ENCODE measurements at regions not wholly inside any gene's neighbourhood (a gene's known extent, or its start where the extent isn't known, plus 50 kb on each side); places are given as distances from the start of the nearest gene placed in this dataset.

DNA sequence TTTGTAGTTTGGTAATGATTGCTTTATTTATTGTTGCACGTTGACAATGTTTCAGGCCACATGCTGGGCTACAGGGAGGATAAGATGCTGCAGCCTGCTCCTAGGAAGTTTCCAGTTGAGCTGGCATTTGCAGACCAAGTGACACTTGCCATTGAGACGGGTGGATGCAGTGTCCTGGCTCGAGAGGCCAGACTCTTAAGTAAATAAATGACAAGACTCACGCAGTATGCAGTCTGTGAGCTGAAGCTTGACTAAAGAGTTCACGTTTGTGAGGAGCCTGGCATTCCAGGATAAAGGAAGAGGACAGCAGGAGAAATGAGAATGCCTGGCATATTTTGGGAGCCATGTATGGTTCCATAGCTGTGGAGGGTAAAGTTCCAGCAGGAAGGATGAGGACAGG, 105.8 kb downstream of the BAMBI start:
- no peak for DNase-seq (ENCODE audit: low spot score)

DNA sequence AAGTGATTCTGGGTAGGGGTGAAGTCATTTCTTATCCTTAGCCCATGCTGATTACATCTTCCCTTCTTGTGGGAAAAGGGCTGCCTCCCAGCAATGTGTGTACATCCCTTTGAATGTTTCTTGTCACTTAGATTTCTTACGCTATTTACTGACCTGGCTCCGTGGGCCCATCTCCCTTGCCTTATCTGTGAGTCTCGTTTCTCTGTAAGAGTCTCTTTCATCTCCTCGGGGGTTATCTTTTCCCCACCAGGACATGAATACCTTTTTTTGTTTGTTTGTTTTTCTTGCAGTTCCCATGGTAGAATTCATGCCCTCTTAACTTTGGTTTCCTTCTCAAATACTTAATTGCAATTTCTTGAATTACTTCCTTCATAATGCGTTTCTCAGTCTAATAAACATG, 107.7 kb downstream of the BAMBI start:
- DNase-seq (ENCODE audit: low spot score) = no peak

DNA sequence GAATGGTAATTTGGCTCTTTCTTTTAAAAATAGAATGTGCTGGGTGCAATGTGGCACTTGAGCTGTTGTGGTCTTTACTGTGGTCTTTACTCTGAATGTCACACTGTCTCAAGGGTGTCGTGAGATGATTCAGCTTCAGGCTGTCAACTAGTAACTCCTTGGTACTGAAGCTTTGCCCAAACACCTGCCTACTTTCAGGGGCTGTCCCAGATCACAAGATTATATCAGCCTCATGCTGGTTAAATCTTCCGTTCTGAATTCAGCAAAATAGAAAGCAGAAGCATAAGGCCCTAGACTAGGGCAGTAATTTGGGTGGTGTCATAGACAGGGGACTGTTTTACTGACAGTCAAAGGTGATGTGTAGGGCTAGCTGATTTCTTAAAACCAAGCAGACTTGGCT, 110.9 kb downstream of the BAMBI start:
- no peak for DNase-seq (ENCODE audit: low spot score)

DNA sequence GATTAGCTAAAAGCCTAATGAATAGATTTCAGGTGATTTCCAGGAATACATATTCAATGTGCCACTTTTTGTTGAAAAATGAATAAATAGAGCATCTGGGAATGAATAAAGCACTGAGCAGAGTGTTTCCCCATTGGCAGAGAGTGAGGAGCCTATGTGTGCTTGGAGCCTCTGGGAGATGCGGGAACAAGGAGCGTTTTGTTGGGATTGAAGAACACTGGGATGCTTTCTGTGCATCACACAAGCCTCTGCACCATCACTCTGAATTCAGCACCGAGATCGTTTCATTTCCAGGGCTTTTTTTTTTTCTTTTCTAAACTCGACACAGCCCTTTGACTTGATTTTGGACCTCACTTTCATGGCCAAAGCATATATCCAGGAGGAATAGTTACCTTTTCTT, 111.4 kb downstream of the BAMBI start:
- no peak for DNase-seq (ENCODE audit: low spot score)

DNA sequence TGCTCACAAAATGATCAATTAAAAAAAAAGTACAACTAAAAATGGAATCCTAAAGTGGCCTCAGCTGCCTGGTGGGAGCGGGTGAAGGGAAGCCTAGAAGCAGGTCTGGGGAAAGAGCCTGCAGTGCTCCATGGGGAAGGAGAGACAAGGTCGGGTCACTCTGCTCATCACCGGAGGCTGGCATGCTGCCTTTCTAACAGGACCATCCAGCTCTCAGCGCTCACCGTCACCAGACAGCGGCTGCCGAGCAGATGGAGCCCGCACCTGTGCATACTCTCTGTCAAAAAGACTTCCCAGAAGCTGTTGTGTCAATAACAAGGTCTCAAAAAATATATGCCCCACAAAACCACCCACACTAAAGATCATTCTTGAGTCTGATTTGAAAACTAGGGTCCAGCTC, 112.8 kb downstream of the BAMBI start:
- DNase-seq (ENCODE audit: low spot score) = no peak

DNA sequence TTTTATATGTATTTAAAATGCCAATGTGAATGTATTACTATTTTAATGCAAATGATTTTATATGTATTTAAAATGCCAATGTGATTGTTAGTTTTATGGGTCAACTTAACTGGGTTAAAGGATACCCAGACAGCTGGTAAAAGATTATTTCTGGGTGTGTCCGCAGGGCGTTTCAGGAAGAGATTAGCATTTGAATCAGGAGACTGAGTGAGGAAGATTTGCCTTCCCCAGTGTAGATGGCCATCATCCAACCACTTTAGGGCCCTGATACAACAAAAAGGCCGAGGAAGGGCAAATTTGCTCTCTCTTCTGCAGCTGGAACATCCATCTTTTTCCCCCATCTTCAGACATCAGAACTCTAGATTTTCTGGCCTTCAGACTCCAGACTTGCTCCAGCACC, 116.2 kb downstream of the BAMBI start:
- DNase-seq (ENCODE audit: low spot score) = no peak

DNA sequence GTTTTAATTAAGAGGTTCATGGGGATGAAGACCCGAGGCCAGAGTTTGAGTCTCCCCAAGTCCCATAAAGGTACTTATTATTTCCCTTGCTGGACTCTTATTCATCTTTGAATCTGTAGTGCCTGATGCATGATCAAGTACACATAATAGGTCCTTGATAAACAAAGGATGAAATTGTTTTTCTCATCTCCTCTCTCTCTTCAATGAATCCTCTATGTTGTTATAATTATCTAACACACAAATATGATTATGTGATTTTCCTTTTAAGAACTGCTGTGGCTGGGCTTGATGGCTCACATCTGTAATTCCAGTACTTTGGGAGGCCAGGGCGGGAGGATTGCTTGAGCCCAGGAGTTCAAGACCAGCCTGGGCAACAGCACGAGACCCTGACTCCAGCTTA, 117.7 kb downstream of the BAMBI start:
- DNase-seq (ENCODE audit: low spot score) = no peak

DNA sequence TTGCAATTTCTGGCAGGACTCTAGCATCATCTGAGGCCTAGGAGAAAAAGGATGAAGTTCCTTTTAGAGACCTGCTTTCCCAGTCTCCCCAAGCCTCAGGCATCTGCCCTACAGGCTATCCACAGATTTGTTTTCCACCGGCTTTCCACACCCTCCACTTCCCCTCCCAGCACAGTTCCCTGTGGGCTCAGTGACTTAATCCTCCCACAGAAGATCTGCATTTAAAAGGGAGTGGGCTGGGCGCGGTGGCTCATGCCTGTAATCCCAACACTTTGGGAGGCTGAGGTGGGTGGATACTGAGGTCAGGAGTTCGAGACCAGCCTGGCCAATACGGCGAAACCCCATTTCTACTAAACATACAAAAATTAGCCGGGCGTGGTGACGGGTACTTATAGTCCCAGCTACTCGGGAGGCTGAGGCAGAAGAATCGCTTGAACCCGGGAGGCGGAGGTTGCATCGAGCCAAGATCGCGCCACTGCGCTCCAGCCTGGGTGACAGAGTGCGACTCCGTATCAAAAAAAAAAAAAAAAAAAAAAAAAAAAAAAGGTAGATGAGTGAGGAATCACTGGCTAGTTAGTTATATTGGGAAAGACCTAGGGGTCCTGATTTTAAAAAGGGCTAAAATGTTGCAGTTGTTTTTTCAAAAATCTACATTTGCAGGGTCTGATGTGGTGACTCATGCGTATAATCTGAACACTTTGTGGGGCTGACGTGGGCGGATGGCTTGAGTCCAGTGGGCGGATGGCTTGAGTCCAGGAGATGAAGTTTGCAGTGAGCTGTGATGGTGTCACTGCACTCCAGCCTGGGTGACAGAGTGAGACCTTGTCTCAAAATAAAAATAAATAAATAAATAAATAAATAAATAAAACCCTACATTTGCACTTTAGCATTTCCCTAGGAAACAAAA, 119.5 kb downstream of the BAMBI start:
- DNase-seq (ENCODE audit: low spot score) = peak; percentile 31

DNA sequence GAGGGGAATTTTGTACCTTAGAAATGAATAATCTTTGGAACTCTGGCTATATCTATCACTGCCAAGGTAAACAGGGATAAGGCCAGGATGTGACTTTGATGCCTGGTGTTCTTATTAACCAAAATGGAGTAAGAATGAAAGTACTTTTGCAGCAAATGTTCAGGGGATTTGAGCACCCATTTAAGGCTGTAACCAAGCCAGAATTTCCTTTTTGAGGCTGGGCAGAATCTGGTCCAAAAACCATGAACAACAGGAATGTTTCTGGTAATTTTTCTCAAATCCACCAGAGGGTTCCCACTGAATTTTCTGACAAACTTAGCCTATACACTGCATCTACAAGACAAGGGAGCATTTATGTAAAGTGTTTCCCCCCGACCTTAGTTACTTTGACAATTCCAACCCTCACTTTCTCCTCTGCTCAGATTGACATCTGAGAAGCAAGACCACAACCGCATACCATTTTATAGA, 120.6 kb downstream of the BAMBI start:
- no peak for DNase-seq (ENCODE audit: low spot score)

DNA sequence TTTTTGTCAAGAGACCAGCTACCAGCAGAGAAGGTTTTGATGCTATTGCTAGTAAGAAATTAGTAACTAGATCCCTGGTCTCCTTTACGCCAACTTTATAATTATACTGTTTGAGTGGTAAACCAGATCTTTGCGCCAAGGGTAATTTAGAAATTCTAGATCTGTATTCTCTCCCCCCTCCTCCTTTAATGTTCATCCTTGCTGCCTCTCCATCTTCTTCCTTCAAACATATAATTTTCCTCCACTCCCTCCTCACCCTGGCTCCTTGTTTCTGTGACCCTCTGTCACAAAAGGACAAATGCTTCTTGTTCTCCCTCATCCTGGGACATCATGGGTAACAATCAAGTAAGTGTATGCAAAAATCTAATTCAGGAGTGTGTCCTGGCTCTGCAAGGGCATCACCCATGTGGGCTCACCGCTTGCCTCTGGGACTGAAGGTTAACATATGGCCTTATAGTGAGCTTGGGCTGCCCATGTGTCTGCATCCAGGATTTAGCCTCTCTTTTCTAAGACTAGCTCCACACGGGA, 121.2 kb downstream of the BAMBI start:
- no peak for DNase-seq (ENCODE audit: low spot score)

DNA sequence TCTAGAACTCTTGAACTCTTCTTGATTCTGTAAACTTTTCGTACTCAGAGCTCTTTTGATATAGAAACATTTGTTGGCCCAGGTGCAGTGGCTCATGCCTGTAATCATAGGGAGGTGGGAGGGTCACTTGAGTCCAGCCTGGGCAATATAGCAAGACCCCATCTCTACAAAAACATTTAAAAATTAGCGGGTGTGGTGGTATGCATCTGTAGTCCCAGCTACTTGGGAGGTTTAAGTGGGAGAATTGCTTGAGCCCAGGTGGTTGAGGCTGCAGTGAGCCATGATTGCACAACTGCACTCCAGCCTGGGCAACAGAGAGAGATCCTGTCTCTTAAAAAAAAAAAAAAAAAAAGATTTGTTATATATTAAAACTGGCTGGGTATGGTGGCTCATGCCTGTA, 121.6 kb downstream of the BAMBI start:
- DNase-seq (ENCODE audit: low spot score) = no peak

DNA sequence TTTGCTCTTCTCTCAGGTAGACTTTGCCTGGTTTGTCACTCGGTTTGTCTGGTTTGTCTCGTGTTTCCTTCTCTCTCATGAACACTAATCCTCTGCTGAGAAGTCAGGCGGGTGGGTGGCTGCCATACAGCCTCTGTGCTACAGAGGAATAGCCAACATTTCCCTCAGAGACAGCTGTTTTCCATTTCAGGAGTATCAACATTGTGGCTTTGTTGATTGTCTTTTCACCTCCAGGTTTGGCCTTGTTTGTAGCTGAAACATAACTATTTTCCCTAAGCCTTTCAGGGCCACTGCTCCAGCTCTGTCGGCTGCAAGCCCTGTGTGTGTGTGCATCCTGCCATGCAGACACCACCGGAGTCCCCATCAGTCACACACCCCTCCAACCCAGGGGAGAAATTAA, 122.8 kb downstream of the BAMBI start:
- DNase-seq (ENCODE audit: low spot score) = no peak

DNA sequence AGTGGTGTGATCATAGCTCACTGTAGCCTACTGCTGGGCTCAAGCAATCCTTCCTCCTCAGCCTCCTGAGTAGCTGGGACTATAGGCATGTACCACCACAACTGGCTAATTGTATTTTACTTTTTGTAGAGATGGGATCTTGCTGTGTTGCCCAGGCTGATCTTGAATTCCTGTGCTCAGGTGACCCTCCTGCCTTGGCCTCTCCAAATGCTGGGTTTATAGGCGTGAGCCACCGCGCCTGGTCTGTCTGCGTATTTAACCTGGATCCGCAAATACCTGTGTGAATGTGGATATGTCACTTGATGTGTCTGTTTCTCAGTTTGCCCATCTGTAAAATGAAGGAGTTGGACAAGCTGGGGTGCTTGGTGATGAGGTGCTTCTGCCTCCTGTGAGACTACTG, 123.9 kb downstream of the BAMBI start:
- no peak for DNase-seq (ENCODE audit: low spot score)

DNA sequence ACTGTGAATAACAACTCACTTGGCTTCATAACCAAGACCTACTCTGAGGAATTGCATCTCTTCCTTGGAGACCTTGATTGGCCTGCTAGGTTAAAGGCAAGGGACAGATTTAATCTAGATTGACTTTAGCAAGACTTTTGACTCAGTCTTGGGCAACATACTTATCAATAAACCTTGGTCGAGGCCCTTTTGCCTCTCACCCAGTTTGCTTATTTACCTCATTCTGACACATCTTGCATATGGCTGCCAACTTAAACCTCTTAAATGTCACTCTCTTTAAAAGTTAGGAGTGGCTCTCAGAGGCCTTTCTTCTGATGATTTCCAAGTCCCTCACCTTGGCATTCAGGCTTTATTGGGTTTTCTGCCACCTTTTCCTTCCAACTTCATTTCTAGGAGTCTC, 124.5 kb downstream of the BAMBI start:
- no peak for DNase-seq (ENCODE audit: low spot score)

DNA sequence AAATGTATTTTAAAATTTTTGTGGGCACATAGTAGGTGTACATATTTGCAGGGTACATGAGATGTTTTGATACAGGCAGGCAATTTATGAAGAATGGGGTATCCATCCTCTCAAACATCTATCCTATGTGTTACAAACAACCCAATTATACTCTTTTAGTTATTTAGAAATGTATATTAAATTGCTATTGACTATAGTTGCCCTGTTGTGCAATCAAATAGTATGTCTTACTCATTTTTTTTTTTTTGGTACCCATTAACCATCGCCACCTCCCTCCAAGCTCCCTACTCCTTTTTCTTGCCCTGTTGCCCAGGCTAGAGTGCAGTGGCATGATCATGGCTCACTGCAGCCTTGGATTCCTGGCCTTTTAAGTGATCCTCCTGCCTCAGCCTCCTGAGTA, 128.1 kb downstream of the BAMBI start:
- no peak for DNase-seq (ENCODE audit: low spot score)

DNA sequence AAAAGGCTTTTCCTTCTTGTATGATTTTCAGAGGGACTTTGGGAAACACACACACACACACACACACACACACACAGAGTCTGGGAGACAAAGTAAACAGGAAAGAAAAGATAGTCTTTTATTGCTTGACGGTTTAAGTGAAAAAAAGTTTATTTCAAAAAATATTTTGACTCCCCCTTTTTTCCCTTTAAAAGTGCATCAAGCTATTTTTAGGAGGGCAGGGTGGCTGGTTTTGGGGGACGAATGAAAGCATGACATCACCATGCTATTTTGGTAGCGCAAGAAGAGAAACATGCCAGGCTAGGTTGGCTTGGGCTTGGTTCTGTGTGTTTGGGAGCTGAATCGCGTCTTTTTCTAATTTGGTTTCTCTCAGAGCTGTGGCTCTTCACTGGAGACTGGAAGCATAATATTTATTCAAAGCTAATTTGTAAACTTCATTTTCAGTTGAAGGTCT, 129.2 kb downstream of the BAMBI start:
- DNase-seq (ENCODE audit: low spot score) = peak; percentile 30

DNA sequence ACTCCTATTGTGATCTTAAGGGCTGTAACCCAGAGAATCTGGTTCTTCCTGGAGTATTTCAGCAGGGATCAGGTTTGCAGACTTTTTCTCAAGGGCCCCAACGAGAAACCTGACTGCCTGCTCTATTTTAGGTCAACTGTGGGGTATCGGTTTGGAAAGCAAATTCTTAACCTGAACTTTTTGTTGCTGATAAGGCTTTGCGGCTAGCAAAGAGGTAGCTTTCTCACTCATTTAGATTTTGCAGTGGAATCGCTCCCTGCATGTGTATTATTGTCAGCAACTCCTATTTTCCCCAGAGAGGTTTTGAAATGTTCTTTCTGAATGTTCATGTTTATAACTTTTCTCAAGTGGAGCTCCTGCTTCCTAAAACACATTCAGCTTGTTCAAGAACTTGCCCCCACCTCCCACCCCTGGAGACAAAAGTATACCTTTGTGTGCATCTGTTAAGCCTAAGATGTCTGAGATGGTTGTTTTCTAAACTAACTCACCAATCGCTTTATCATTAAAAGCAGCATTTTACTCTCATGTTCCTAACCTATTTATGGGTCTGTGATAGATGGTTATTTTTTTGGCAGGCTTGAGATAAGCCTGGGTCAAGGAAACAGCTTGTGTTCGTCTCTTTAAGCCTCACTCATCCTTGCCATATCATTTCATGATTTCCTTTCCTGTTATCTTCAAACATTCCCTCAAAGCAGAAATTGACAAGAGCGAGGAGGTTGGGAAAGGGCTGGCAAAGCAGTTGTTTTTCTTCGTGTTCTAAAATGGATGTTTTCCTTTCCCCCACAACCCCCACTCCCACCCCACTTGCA, 129.8 kb downstream of the BAMBI start:
- no peak for DNase-seq (ENCODE audit: low spot score)

DNA sequence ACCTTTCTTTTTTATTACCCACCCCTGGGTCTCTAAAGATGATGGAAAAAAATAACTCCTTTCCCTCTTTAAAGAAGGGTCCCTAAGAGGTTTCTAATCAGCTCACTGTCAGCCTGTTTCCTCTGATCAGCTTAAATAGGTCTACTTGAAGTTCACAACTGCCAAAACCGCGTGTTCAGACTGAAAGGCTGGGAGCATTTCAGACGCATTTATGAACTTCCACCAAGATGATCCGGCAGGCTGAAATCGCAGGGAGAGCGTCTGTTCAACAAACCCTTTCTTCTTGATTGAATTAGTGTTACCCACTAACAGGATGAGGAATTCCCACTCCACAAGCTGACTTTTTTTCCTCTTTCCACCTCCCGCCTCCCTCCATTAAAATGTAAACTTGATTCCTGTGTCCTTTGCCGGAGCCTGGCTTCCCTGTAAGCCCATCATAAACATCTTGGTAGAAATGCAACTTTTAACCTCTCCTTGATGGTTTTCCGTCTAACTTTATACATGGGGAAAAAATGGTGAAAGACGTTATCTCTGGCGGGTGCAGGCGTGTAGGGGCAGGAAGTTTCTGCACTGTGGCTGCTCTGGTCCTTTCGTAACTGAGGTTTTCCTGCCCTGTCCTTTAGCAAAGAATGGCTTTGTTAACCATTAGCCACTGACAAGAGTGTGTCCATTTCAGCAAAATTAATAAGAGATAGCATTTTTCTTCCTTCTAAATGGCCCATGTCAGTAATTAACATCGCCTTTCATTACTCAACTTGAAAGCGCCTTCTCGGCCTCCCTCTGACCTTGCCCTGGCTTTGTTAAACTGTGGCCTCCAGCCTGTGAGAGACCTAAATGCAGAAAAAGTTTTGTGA, 130.7 kb downstream of the BAMBI start:
- no peak for DNase-seq (ENCODE audit: low spot score)

DNA sequence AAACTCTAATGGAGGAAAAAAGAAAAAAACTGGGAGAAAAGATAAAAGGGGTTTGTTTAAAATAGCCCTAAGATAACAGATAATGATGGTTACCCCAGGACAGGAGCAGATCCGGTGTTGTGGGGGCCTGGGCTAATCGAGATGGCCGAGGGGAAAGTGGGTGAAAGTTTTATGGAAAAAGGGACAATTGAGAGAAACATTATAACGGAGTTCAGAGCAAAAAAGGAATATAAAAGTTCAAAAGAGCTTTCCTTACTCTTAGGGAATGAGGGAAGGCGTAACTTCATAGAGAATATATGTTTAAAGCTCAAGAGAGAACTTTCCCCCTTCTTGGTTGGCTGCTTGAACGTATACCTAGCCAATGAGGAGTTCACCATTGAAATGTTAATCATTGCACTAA, 131.4 kb downstream of the BAMBI start:
- DNase-seq (ENCODE audit: low spot score) = no peak

DNA sequence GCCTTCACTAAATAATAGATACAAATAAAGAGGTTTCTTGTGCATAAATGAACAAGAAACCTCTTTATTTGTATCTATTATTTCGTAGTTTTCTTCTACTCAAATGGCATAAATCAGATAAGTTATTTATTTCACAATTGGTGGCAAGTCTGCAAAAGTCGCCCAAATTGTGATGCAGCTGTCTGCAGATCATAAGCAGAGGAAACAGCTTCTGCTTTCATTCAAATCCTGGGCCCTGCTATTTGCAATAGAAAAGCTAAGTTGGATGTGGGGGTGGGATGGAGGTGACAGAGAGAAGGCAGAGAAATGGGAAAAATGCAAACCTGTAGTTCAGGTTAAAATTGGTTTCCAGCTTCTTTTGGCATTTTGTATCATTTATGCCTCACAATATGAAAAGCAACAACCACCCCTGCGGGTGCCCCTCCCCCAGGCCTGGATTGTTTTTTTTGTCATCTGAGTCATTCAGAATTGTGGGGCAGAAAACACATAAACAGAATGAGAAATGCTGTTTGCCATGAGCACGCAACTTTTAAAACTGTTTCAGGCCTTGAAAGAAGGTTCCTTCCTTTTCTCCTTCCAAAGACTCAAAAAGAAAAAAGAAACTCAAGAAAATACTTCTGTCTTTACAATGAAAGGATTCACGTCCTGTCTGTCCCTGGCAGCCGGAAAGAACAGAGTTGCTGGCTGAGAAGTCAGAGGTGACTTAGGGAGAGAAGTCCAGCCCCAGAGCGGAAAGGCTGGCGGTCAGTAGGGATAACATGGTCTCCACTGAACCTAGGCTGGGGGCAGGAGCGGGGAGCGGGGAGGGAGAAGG, 132.9 kb downstream of the BAMBI start:
- DNase-seq (ENCODE audit: low spot score) = peak; percentile 42
